Adrenal gland (tissue), 9 donors: ENCODE measurements at regions not wholly inside any gene's neighbourhood (a gene's known extent, or its start where the extent isn't known, plus 50 kb on each side); places are given as distances from the start of the nearest gene placed in this dataset.
"Not testable (repeated sequence)": the region's sequence is repeated elsewhere in the genome, so short reads cannot be mapped to it uniquely, and the experiment has no call there.

Experiments
- DNase-seq, 7 donors: peaks; one replicate each; pipeline ENCODE4 v3.0.0-alpha.2; 2019 to 2020
- H3K27ac ChIP-seq, 5 donors: fragments of 200-600 bp; sonication (generic) in 4 of 5; 1 replicate in 3 of 5; 2 replicates in 2 of 5; pipeline versions ENCODE4 v1.5.1 to v1.8.0; 2016 to 2020; ENCODE audit warnings: mild to moderate bottlenecking in 1 of 5
- H3K27me3 ChIP-seq: fragments of 200-600 bp; 2 replicates; pipeline ENCODE4 v1.8.0; 2021
- H3K36me3 ChIP-seq, 2 donors: fragments of 200-600 bp; replicated peaks in 1 of 2; 1 replicate in 1 of 2; 2 replicates in 1 of 2; pipeline versions ENCODE4 v1.5.1 to v1.8.0; 2018 to 2022
- H3K4me1 ChIP-seq, 2 donors: fragments of 200-600 bp; replicated peaks in 1 of 2; 1 replicate in 1 of 2; 2 replicates in 1 of 2; pipeline versions ENCODE4 v1.5.1 to v1.8.0; 2018 to 2021
- H3K4me3 ChIP-seq, 4 donors: fragments of 200-600 bp; sonication (generic) in 3 of 4; one replicate each; pipeline ENCODE4 v1.5.1; 2016 to 2018
- H3K9me3 ChIP-seq, 3 donors: fragments of 200-600 bp; sonication (generic) in 1 of 3; replicated peaks in 1 of 3; 1 replicate in 2 of 3; 2 replicates in 1 of 3; pipeline versions ENCODE4 v1.5.1 to v1.8.0; 2016 to 2021
- POLR2A ChIP-seq, 2 donors: fragments of 450-650 bp; IDR thresholded peaks; one replicate each; pipeline ENCODE4 v1.6.1; 2017; ENCODE audit warnings: antibody characterized with exemption in 2 of 2, mild to moderate bottlenecking in 2 of 2, moderate library complexity in 1 of 2
- WGBS, 4 donors: extraction: QIAGEN DNeasy Blood & Tissue Kit in 2 of 4; methylation state at CpG; one replicate each; pipeline versions ENCODE4 v1.1.5 to v1.1.7; 2013 to 2017; 5-methylcytosine and 5-hydroxymethylcytosine counted together
- intact Hi-C, 2 donors: fragments of 100-400 bp; cut with DNase I; formaldehyde crosslinking; loops; one replicate each; pipeline versions ENCODE4 v1.14.1 to v1.15.0; 2022 to 2023
- TF ChIP-seq, protein P1 (sequence below), 6 experiments: fragments of 450-650 bp in 4 of 6; fragments of 200-600 bp in 2 of 6; sonication (generic) in 1 of 6; IDR thresholded peaks; 1 replicate in 5 of 6; 2 replicates in 1 of 6; pipeline versions ENCODE4 v1.5.1 to v1.8.0; 2016 to 2021; ENCODE audit warnings: antibody characterized with exemption in 6 of 6, mild to moderate bottlenecking in 2 of 6, moderate library complexity in 1 of 6
- donor health status: healthy with polysubstance abuse.
- donor health status: Bipolar disorder and iron deficiency.
- donor health status: DM: yes; HTN: yes; CAD: no.
- donor health status: DM: no; HTN: no; CAD: no.
- donor health status: DM: no; HTN: no; CAD: no.

DNA sequence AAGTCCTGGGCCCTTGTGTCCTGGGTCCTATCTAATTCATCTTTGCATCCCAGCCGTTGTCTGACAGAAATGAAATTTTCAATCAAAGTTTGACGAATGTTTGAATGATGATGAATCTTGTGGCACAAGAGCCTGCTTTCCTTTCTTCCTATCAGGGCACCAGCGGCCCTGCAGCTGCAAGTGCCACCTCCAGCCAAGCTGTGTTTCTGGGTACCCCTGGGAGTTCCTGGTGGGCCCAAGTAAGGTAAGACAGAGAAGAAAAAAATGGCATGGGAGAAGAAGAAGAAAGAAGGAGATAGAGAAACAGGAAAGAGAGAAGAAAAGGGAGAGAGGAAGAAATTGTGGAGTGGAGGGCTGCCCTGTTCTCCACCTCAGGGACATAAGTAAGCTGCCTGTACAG is 782.1 kb upstream of the TPTE start:
- no peaks in the 10 kb centered on the region for H3K4me1 ChIP-seq
- no peak for TF ChIP-seq POLR2A (IDR thresholded peaks at IDR 0.05)
- TF ChIP-seq, protein P1, sequence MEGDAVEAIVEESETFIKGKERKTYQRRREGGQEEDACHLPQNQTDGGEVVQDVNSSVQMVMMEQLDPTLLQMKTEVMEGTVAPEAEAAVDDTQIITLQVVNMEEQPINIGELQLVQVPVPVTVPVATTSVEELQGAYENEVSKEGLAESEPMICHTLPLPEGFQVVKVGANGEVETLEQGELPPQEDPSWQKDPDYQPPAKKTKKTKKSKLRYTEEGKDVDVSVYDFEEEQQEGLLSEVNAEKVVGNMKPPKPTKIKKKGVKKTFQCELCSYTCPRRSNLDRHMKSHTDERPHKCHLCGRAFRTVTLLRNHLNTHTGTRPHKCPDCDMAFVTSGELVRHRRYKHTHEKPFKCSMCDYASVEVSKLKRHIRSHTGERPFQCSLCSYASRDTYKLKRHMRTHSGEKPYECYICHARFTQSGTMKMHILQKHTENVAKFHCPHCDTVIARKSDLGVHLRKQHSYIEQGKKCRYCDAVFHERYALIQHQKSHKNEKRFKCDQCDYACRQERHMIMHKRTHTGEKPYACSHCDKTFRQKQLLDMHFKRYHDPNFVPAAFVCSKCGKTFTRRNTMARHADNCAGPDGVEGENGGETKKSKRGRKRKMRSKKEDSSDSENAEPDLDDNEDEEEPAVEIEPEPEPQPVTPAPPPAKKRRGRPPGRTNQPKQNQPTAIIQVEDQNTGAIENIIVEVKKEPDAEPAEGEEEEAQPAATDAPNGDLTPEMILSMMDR (IDR thresholded peaks at IDR 0.05), result no peak
- H3K9me3 ChIP-seq, result no peaks in the 10 kb centered on the region
- H3K36me3 ChIP-seq, result no peaks in the 10 kb centered on the region
- 44 to 56% (median 50%) methylated on average over 3 of the region's 3 CpGs for WGBS, 4 donors
- peaks cover 7% of the 10 kb centered on the region for H3K27me3 ChIP-seq
- no peak overlapping the region for H3K4me3 ChIP-seq
- no peak overlapping the region for H3K27ac ChIP-seq
- intact Hi-C loops, result no loop called here
- DNase-seq, result no peak

DNA sequence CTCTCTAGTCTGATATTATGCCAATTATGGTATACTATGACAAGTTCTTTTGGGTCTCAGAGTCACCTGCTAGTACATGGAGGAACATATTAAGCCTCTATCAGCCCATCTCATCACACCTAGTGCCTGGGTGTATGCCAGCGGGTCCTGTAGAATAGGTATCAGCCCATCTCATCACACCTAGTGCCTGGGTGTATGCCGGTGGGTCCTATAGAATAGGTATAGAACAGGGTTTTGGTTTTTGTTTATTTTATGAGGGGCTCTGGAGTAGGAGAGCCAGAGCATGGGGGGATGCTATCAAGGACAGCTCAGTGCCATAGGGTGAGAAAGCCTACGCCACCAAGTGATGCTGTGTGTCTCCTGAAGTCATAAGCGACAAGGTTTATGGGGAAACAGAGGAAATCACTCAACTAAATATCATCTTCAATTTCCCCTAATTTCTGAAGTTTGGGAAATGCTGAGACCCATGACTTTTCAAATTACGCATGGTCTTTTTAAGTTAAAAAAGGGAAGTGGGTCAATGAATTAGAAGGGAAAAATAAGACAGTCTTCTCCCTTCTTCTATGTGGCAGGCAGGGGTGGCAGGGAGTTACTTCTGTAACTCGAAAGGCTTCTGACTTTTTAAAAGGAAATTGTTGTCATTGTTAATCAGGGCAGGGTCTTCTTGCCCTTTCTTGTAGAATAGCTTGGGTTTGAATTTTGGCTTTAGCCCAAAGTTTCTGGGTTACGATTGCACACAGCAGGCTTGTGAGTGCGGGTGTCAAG is 781.0 kb upstream of the TPTE start:
- H3K4me1 ChIP-seq, H3K27me3 ChIP-seq, H3K36me3 ChIP-seq, H3K9me3 ChIP-seq, intact Hi-C loops, DNase-seq, H3K27ac ChIP-seq, H3K4me3 ChIP-seq: not testable (repeated sequence)
- 57 to 68% (median 61%) methylated on average over 8 of the region's 8 CpGs for WGBS, 4 donors

DNA sequence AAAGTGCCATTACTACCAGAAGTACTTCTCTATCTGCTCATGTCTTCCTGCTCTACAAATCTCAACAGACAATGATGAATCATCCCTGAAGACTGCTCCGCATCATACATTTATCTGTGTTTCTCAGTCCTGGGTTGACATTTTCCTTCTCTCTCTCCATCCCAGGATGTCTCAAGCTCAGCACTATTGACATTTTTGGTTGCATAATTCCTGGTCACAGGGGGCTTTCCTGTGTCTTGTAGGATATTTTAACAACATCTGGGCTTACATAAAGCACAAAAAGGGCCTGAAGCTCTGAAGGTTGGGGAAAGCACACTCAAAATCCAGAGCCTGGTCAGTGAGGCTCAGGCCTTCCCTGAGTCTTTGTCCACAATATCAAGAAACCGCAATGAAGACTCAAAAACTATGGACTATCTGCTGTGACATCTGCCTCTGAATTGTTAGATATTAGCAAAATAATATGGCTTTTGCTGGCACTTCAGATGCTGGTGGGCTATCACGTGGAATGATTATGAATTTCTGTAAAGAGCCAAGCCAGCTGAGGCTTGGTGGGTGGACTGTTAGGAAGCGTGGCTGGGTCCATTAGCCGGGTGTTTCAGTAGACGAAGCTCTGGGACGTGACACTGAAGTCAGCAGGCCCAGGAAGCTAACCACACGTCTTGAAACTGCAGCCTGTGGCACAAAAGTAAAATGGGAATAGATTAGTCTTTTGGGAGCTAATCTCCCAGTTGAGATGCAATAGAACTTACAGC is 780.2 kb upstream of the TPTE start:
- H3K27me3 ChIP-seq, H3K9me3 ChIP-seq, H3K27ac ChIP-seq, DNase-seq, intact Hi-C loops, H3K4me1 ChIP-seq, H3K36me3 ChIP-seq, H3K4me3 ChIP-seq: not testable (repeated sequence)
- WGBS, 4 donors, result 56 to 64% (median 60%) methylated on average over 8 of the region's 8 CpGs

DNA sequence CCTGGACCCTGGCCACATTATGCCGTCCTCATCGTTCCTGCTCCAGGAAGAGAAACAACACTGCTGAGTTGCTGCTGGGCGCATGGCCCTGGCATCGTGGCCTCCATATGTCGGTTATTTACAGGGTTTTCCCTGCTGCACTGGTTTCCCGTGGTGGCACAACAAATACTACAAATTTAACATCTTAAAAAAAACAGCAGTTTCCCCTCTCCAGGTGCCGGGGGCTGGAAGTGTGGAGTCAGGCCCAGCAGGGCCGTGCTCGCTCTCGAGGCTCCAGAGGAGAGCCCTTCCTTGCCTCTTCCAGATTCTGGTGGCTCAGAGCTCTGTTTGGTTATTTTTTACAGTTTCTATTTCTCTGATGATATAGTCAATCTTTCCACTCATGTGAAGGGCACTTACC is 777.8 kb upstream of the TPTE start:
- H3K27ac ChIP-seq, H3K27me3 ChIP-seq, intact Hi-C loops, H3K36me3 ChIP-seq, DNase-seq, H3K9me3 ChIP-seq, H3K4me3 ChIP-seq, H3K4me1 ChIP-seq: not testable (repeated sequence)
- WGBS, 4 donors, result 71 to 86% (median 78%) methylated on average over 10 of the region's 10 CpGs

DNA sequence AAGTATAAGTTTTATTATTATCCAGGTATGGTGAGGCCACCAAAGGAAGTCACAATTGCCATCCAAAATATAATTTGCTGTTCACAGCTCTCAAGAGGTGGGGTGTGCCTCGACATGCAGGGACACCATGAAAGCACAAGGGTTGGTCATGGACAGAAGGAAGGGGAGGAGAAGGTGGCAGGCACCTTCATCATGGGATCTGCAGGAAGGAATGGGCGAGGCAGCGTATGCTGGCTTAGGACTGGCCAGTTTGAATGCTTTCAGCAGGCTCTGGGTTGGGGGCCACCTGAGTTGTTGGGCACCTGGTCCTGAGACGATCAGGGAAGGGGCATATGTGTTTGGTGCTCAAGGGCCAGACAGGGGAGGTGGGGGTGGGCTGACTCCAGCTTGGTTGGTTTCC is 777.2 kb upstream of the TPTE start:
- intact Hi-C loops, H3K27ac ChIP-seq, DNase-seq, H3K4me3 ChIP-seq, H3K27me3 ChIP-seq, H3K9me3 ChIP-seq, H3K4me1 ChIP-seq, H3K36me3 ChIP-seq: not testable (repeated sequence)
- 31 to 49% (median 35%) methylated on average over 4 of the region's 4 CpGs for WGBS, 4 donors

DNA sequence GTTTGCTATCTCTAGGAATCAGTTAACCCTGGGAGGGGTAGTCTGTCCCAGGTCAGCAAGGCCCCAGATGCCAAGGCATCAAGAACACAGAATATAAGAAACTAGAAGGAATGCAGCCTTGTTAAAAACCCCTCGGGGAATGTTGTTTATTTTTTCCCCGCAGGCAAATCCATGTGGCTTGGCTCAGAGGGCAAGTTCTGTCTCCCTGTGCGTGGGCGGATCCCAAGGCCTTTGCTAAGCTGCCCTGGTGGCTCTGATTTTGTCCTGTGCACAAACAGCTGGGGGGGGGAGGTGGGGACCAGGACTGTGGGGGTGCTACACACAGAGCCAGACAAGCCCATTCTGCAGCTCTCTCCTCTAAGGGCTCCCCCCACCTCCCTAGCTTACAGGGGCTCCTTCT is 776.8 kb upstream of the TPTE start:
- intact Hi-C loops, H3K36me3 ChIP-seq, H3K27ac ChIP-seq, H3K9me3 ChIP-seq, H3K4me3 ChIP-seq, H3K27me3 ChIP-seq, H3K4me1 ChIP-seq: not testable (repeated sequence)
- WGBS, 4 donors, result 35 to 54% (median 45%) methylated on average over 4 of the region's 4 CpGs
- peak in 2 of 7 donors; percentile 49 to 64 for DNase-seq

DNA sequence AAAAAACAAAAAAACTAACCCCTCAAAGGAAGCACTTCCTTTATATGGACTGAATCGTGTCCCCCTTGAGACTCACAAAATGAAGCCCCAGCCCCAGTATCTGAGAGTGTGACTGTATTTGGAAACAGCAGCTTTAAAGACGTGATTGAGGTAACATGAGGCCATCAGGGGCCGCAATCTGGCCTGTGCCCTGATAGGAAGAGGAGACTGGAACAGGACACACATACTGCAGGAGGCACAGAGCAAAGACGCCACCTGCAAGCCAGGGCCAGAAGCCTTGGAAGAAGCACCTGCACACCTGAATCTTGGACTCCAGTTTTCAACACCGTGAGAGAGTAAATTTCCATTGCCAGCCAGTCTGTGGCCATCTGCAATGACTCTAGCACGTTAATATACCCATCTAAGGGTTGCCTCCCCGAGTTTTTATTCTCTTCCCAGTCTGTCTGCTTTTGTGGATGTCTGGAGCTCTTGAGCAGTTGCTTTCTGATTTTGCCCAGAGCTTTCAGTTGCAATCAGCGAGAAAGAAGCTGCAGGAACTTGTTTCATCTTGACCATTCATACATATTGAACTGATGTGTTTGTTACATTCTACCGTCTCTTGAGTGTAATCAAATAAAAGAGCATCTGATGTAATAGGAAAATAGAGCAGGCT is 775.8 kb upstream of the TPTE start:
- WGBS, 4 donors, result 42 to 54% (median 49%) methylated on average over 9 of the region's 9 CpGs
- DNase-seq, H3K4me1 ChIP-seq, H3K36me3 ChIP-seq, H3K27me3 ChIP-seq, H3K27ac ChIP-seq, H3K4me3 ChIP-seq, H3K9me3 ChIP-seq, intact Hi-C loops: not testable (repeated sequence)

DNA sequence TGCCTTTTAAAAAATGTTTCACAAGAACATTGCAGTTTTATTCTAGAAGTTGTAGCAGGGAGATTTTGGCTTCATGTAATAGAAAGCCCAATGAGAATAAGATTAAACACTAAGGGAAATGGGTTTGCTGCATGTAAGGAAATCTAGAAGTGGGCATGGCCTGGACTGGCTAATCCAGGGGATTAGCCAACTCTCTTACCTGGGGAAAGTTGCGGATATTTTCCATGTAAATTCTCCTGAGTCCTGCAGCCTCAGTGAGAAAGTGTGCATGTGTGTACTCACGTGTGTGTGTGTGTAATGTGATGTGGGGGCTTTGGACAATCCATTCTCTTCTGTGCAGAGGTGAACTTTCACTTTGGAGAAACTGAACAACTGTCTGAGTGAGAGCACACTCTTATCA is 775.1 kb upstream of the TPTE start:
- not testable (repeated sequence) for H3K27me3 ChIP-seq, DNase-seq
- WGBS, 4 donors, result 22 to 53% (median 36%) methylated on average over 2 of the region's 2 CpGs

DNA sequence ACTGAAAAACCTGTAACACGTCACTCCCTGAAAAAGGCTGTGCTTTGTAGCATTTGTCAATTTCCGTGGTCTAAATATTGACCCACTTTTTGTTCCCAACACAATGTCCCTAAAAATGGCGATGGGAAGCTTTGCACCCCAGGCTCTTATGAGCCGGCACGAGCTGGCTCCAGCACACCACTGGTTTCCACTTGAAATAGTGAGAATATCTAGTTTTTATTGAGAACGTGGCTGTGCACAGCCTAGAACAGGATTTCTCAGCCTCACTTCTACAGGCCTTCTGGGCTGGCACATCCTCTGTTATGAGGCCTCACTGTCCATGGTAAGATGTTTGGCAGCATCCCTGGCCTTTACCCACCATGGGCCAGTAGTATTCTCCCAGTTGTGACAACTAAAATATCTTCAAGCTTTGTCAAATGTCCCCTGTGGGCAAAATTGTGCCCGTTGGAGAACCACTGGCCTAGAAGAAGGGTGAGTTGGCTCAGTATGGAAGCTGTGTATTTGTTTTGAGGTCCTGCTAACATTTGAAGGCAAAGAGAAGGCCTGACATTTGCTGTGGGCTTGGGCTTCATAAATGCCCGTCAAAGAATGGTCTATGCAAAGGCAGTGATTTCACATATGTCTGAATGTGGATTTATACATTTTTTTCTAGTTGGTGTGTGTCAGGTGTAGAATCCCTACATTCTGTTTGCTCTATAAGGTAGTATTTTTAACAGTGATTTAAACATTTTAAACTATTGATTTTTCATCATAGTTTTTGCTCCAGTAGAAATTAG is 774.4 kb upstream of the TPTE start:
- H3K27ac ChIP-seq, H3K27me3 ChIP-seq, H3K9me3 ChIP-seq, H3K4me1 ChIP-seq, H3K36me3 ChIP-seq, H3K4me3 ChIP-seq, DNase-seq, intact Hi-C loops: not testable (repeated sequence)
- 44 to 55% (median 50%) methylated on average over 7 to 8 of the region's 8 CpGs for WGBS, 4 donors

More for the DNA sequence above, 775.1 kb upstream of the TPTE start:
- H3K4me3 ChIP-seq, H3K9me3 ChIP-seq, H3K27ac ChIP-seq, intact Hi-C loops, H3K36me3 ChIP-seq, H3K4me1 ChIP-seq: not testable (repeated sequence)
